ENCODE measurements at regions not wholly inside any gene's neighbourhood (a gene's known extent, or its start where the extent isn't known, plus 50 kb on each side); places are given as distances from the start of the nearest gene placed in this dataset.

DNA sequence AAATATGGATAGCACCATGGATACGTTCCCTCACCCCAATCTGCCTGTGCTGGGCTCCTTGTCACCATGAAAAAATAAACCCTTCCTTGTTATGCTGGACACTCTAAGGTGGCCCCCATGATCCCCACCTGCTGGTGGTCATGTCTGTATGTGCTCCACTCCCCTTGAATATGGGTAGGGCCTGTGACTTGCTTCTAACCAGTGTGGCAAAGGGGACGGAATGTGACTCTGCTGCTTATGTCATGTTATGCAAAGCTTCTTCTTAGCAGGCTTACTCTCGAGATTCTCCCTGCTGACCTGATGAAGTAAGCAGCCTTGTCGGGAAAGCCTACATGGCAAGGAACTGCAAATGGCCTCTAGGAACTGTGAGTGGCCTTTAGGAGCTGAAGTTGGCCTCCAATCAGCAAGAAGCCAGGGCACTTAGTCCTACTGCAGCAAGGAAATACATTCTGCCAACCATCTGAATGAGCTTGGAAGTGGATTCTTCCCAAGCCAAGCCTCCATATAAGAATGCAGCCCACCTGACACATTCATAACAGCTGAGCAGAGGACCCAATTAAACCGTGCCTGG is 159.9 kb downstream of the CCDC34 start:
- Histone ChIP-seq H3K4me3 (no peak overlapping the region), H3K27ac (peak overlapping the region; percentile 88), H3K4me1 (peaks cover 19% of the 10 kb centered on the region), H3K9me3 (no peaks in the 10 kb centered on the region), H3K27me3 (ENCODE audit: insufficient read depth in 3 of 3, low read length in 2 of 3) (no peaks in the 10 kb centered on the region), H3K36me3 (ENCODE audit: insufficient read depth in 1 of 2, low read depth in 1 of 2) (no peaks in the 10 kb centered on the region)
- ATAC-seq (peak; percentile 66 to 87 (median 76)), DNase-seq (no peak)
- 44 to 68% (median 45%) methylated on average over 5 of the region's 5 CpGs for WGBS, 3 donors
- TF ChIP-seq, protein P1, sequence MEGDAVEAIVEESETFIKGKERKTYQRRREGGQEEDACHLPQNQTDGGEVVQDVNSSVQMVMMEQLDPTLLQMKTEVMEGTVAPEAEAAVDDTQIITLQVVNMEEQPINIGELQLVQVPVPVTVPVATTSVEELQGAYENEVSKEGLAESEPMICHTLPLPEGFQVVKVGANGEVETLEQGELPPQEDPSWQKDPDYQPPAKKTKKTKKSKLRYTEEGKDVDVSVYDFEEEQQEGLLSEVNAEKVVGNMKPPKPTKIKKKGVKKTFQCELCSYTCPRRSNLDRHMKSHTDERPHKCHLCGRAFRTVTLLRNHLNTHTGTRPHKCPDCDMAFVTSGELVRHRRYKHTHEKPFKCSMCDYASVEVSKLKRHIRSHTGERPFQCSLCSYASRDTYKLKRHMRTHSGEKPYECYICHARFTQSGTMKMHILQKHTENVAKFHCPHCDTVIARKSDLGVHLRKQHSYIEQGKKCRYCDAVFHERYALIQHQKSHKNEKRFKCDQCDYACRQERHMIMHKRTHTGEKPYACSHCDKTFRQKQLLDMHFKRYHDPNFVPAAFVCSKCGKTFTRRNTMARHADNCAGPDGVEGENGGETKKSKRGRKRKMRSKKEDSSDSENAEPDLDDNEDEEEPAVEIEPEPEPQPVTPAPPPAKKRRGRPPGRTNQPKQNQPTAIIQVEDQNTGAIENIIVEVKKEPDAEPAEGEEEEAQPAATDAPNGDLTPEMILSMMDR (IDR thresholded peaks at IDR 0.05): no peak
- intact Hi-C loops (cut with DNase I): no loop called here

DNA sequence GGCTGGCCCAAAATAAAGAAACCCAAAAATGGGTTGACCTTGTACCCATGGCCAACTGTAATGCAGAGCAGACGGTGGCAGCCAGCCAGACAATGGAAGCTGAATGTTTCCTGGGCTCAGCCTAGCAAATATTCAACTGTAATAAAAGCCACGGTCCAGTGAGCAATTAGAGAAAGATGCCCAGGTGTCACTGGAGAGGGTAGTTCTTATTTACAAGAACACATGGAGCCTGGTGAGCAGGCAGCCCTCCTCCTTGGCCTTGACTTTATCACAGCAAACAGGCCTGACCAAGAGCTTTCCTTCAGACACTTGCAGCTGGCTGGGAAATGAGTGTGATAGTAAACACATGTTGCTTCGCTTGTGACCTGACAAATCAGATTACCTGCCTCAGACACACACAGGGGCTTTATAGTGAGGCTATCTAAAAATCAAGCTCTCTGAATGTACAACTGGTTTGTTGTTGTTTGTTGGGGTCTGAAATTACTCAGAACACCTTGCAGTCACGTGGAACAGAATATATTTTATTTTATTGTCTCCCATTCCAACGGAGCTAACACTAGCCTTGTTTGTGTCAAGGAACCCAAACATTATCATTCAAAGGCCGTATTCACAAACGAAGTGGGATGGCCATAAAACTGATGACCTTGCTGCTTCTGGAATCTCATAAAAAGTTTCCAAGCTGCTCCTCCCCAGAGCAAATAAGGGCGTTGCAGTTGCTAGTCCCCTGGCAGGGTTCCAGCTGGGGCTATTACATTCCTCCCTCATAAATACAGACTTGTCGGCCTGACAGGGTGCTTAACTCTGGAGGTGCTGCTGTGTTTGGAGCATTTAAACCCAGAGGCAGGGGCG is 161.1 kb downstream of the BBOX1 start:
- no peaks in the 10 kb centered on the region for H3K27me3 ChIP-seq (ENCODE audit: insufficient read depth in 3 of 3, low read length in 2 of 3)
- peak overlapping the region; percentile 22 for H3K4me3 ChIP-seq
- no peaks in the 10 kb centered on the region for H3K36me3 ChIP-seq (ENCODE audit: insufficient read depth in 1 of 2, low read depth in 1 of 2)
- peaks cover 26% of the 10 kb centered on the region for H3K4me1 ChIP-seq
- 14 to 23% (median 15%) methylated on average over 10 of the region's 10 CpGs for WGBS, 3 donors
- ATAC-seq (peak; percentile 76 to 90 (median 78)), DNase-seq (peak; percentile 67 to 88)
- TF ChIP-seq, protein P1 (IDR thresholded peaks at IDR 0.05): no peak
- intact Hi-C loops (cut with DNase I): no loop called here
- H3K27ac ChIP-seq: peak overlapping the region; percentile 88
- no peaks in the 10 kb centered on the region for H3K9me3 ChIP-seq

DNA sequence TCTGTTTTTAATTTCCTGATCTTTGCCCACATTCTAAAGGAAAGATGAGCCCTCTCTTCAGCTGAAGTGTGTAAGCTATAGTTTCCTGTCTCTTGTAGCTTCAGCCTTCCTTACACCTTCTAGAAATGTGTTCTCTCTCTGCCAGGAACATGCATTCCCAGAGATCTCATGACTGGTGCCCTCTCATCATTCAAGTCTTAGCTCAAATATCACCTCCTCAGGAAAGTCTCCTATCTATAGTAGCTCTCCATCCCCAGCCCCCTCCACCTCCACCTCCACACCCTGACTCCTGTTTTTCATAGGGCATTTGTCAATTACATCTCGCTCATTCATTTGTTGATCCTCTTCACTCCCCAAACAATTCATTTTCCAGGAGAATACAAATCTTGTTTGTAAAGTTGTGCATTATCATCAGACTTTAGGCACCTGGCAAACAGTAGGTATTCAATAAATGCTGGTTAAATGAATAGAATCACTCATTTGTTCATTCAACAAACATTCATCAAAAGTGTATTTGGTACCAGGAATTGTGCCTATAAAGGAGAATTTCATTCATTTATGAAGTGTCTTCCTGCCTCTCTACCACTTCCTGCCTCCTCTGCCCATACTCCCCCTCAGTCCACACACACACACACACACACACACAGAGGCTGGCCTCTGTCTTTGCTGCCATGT is 160.3 kb downstream of the BBOX1 start:
- 45 to 97% (median 68%) methylated on average over 1 of the region's 1 CpG for WGBS, 3 donors
- TF ChIP-seq, protein P1 (IDR thresholded peaks at IDR 0.05): no peak
- Histone ChIP-seq H3K4me1 (peaks cover 34% of the 10 kb centered on the region), H3K4me3 (no peak overlapping the region), H3K27me3 (ENCODE audit: insufficient read depth in 3 of 3, low read length in 2 of 3) (no peaks in the 10 kb centered on the region), H3K9me3 (no peaks in the 10 kb centered on the region), H3K27ac (peak overlapping the region; percentile 88), H3K36me3 (ENCODE audit: insufficient read depth in 1 of 2, low read depth in 1 of 2) (no peaks in the 10 kb centered on the region)
- intact Hi-C loops (cut with DNase I): no loop called here
- ATAC-seq (peak in 3 of 4 donors; percentile 22 to 51 (median 31)), DNase-seq (no peak)

DNA sequence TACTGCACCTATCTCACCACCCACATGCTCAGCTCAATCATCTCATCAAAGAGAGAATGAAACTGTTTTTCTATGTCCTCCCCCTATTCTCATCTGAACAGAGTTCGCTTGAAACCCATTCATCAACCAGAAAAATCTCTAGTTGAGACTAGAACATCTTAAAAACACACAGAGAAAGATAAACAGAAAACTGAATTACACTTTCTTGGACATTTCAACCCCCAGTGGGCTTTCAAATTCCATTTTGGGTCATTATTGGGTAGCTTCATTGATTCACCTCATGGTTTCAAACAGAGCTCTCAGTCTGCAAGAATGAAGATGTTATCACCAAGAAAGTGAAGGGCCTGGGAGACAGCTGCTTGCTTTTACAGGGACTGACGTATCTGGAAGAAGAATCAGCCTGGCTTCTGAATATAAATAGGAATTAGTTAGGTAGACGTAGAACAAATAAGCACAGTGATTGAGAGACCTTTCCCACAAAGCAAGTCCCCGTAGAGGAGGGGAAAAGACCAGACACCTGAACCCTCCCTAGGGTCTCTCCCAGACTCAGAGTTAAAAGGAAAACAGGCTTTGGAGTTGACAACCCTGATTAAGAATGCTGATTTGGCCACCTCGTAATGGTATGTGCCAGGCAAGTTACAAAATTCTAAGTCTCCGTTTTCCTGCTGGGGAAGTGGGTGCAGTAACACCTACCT is 155.7 kb downstream of the BBOX1 start:
- no peaks in the 10 kb centered on the region for H3K27me3 ChIP-seq (ENCODE audit: insufficient read depth in 3 of 3, low read length in 2 of 3)
- ATAC-seq (peak in 3 of 4 donors; percentile 48 to 54 (median 49)), DNase-seq (no peak)
- TF ChIP-seq, protein P1 (IDR thresholded peaks at IDR 0.05): no peak
- peaks cover 20% of the 10 kb centered on the region for H3K4me1 ChIP-seq
- no peak overlapping the region for H3K4me3 ChIP-seq
- no peaks in the 10 kb centered on the region for H3K9me3 ChIP-seq
- 42 to 71% (median 44%) methylated on average over 6 of the region's 6 CpGs for WGBS, 3 donors
- intact Hi-C loops (cut with DNase I): no loop called here
- H3K27ac ChIP-seq: peak overlapping the region; percentile 81
- no peaks in the 10 kb centered on the region for H3K36me3 ChIP-seq (ENCODE audit: insufficient read depth in 1 of 2, low read depth in 1 of 2)
